PC-9 (cell line): ENCODE measurements at regions not wholly inside any gene's neighbourhood (a gene's known extent, or its start where the extent isn't known, plus 50 kb on each side); places are given as distances from the start of the nearest gene placed in this dataset.
A peak's percentile ranks its signal among the peaks of the same experiment; 100 is the strongest.

Experiments used
- BruUV-seq: library from RNA; stranded (reverse); fragments of 400-500 nt; replicated peaks from 2 replicates; lab custom pipeline; 2021; lab: Mats Ljungman, UMichigan
- CTCF ChIA-PET: fragments of 300-600 bp; sonication (Branson Sonifier 250); formaldehyde crosslinking; loops from one replicate; lab custom pipeline; 2022; ENCODE audit warnings: antibody characterized with exemption; lab: Charles Lee
- POLR2A ChIA-PET: fragments of 300-600 bp; sonication (Branson Sonifier 250); formaldehyde crosslinking; loops from one replicate; lab custom pipeline; 2022; ENCODE audit warnings: antibody characterized with exemption; ENCODE audit not compliant: unreplicated experiment; lab: Charles Lee
- DNase-seq, 2 experiments: peaks; one replicate each; pipeline versions ENCODE4 v3.0.0 to v3.0.0-alpha.2; 2015 to 2022; ENCODE audit warnings: mixed read lengths in 1 of 2
- H2AFZ ChIP-seq: fragments of 200-600 bp; sonication (generic); 2 replicates; pipeline ENCODE4 v1.8.1; 2017; ENCODE audit warnings: antibody characterized with exemption
- H3F3A ChIP-seq: fragments of 200-600 bp; sonication (generic); 2 replicates; pipeline ENCODE4 v1.8.1; 2017; ENCODE audit warnings: antibody characterized with exemption, mild to moderate bottlenecking, low read depth; ENCODE audit not compliant: insufficient read depth
- H3K27ac ChIP-seq: fragments of 200-600 bp; sonication (generic); 2 replicates; pipeline ENCODE4 v1.6.1; 2016; ENCODE audit warnings: mixed run types
- H3K27me3 ChIP-seq: fragments of 200-600 bp; sonication (generic); 2 replicates; pipeline ENCODE4 v1.6.1; 2016; ENCODE audit warnings: low read depth, mixed run types; ENCODE audit not compliant: insufficient read depth
- H3K36me3 ChIP-seq: fragments of 200-600 bp; sonication (generic); 2 replicates; pipeline ENCODE4 v1.6.1; 2016; ENCODE audit warnings: low read depth, mixed run types
- H3K4me1 ChIP-seq: fragments of 200-600 bp; sonication (generic); replicated peaks from 2 replicates; pipeline ENCODE4 v1.6.1; 2016; ENCODE audit warnings: mixed run types; ENCODE audit not compliant: insufficient read depth
- H3K4me2 ChIP-seq: fragments of 200-600 bp; sonication (generic); 2 replicates; pipeline ENCODE4 v1.6.1; 2017; ENCODE audit warnings: mixed run types
- H3K4me3 ChIP-seq: fragments of 200-600 bp; sonication (generic); 2 replicates; pipeline ENCODE4 v1.6.1; 2016; ENCODE audit warnings: mixed run types
- H3K79me2 ChIP-seq: fragments of 200-600 bp; sonication (generic); 2 replicates; pipeline ENCODE4 v1.6.1; 2017; ENCODE audit warnings: low read depth, mixed run types
- H3K9me2 ChIP-seq: fragments of 200-600 bp; sonication (generic); 2 replicates; pipeline ENCODE4 v1.8.1; 2017; ENCODE audit warnings: mild to moderate bottlenecking; ENCODE audit not compliant: insufficient read depth
- H3K9me3 ChIP-seq: fragments of 200-600 bp; sonication (generic); 2 replicates; pipeline ENCODE4 v1.8.1; 2016; ENCODE audit warnings: low read depth; ENCODE audit not compliant: insufficient read depth
- H4K20me1 ChIP-seq: fragments of 200-600 bp; sonication (generic); 2 replicates; pipeline ENCODE4 v1.8.1; 2017; ENCODE audit not compliant: insufficient read depth
- EZH2 ChIP-seq: fragments of 200-600 bp; sonication (generic); IDR thresholded peaks from 2 replicates; pipeline ENCODE4 v1.8.0; 2017; ENCODE audit warnings: antibody characterized with exemption, low read depth
- intact Hi-C: fragments of 100-400 bp; cut with micrococcal nuclease; formaldehyde crosslinking; loops from one replicate; pipeline ENCODE4 v1.10.0; 2022; ENCODE audit not compliant: unreplicated experiment
- TF ChIP-seq, protein P1 (sequence below): fragments of 200-600 bp; sonication (generic); conservative IDR thresholded peaks from 2 replicates; pipeline ENCODE4 v1.6.1; 2017; ENCODE audit warnings: mixed run types, antibody characterized with exemption, mild to moderate bottlenecking, moderate library complexity

DNA sequence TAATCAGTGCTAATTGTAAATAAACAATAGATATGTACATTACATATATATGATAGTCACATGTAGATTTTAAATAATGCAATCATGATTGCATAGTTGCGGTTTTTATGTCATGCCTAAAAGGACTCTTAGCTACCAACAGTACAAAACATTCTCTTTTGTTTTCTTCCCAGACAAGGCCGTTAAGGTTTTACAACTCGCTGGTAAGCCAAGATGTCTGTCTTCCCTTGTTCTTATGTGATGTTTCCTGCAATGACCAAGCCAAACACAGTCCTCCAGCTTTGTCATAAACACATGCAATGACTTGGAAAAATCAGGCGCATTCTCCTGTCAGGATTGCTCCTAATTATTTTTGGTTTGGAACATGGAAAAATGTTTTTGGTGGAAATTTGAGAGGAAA is 192.3 kb upstream of the GLI3 start:
- no peaks in the 10 kb centered on the region for H3F3A ChIP-seq
- H3K36me3 ChIP-seq, result no peaks in the 10 kb centered on the region
- H3K9me2 ChIP-seq, result no peaks in the 10 kb centered on the region
- no peaks in the 10 kb centered on the region for H3K9me3 ChIP-seq
- H3K4me3 ChIP-seq, result no peak overlapping the region
- no peaks in the 10 kb centered on the region for H3K79me2 ChIP-seq
- no peaks in the 10 kb centered on the region for H4K20me1 ChIP-seq
- H3K4me2 ChIP-seq, result no peak overlapping the region
- H2AFZ ChIP-seq, result no peak overlapping the region
- no TSS peak for BruUV-seq
- TF ChIP-seq EZH2, result no peak
- TF ChIP-seq, protein P1, sequence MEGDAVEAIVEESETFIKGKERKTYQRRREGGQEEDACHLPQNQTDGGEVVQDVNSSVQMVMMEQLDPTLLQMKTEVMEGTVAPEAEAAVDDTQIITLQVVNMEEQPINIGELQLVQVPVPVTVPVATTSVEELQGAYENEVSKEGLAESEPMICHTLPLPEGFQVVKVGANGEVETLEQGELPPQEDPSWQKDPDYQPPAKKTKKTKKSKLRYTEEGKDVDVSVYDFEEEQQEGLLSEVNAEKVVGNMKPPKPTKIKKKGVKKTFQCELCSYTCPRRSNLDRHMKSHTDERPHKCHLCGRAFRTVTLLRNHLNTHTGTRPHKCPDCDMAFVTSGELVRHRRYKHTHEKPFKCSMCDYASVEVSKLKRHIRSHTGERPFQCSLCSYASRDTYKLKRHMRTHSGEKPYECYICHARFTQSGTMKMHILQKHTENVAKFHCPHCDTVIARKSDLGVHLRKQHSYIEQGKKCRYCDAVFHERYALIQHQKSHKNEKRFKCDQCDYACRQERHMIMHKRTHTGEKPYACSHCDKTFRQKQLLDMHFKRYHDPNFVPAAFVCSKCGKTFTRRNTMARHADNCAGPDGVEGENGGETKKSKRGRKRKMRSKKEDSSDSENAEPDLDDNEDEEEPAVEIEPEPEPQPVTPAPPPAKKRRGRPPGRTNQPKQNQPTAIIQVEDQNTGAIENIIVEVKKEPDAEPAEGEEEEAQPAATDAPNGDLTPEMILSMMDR, result no peak
- peaks cover 26% of the 10 kb centered on the region for H3K27me3 ChIP-seq
- intact Hi-C loops, result no loop called here
- ChIA-PET POLR2A (no interaction called here), CTCF (no interaction called here)
- DNase-seq, result no peak
- H3K4me1 ChIP-seq, result no peaks in the 10 kb centered on the region
- H3K27ac ChIP-seq, result no peak overlapping the region

DNA sequence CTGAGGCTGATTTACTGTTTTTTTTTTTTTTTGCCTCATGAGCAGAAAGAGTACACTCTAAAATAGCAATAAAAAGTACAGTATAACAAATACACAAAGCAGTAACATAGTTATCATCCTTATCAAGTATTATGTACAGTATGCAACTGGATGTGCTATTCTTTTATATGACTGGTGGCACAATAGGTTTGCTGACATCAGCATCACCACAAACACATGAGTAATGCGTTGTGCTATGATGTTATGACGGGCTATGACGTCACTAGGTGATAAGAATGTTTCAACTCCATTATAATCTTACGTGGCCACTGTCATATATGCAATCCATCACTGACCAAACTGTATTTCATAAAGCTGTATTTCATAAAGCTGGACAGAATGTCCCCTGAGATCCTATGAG is 189.2 kb upstream of the GLI3 start:
- Histone ChIP-seq H2AFZ (no peak overlapping the region), H3F3A (no peaks in the 10 kb centered on the region), H3K79me2 (no peaks in the 10 kb centered on the region), H3K27me3 (peaks cover 10% of the 10 kb centered on the region), H3K27ac (no peak overlapping the region), H4K20me1 (no peaks in the 10 kb centered on the region), H3K9me2 (no peaks in the 10 kb centered on the region), H3K9me3 (no peaks in the 10 kb centered on the region), H3K4me2 (no peak overlapping the region), H3K4me1 (no peaks in the 10 kb centered on the region), H3K36me3 (no peaks in the 10 kb centered on the region), H3K4me3 (no peak overlapping the region)
- intact Hi-C loops, result no loop called here
- CTCF ChIA-PET, result no interaction called here
- TF ChIP-seq, protein P1, result no peak
- no peak for TF ChIP-seq EZH2
- POLR2A ChIA-PET, result interaction anchor here (0.7 kb wide), 1 partner anchor 11 kb away, joined by 6 read pairs; no protein-coding TSS in a partner anchor
- no TSS peak for BruUV-seq
- DNase-seq, result no peak

DNA sequence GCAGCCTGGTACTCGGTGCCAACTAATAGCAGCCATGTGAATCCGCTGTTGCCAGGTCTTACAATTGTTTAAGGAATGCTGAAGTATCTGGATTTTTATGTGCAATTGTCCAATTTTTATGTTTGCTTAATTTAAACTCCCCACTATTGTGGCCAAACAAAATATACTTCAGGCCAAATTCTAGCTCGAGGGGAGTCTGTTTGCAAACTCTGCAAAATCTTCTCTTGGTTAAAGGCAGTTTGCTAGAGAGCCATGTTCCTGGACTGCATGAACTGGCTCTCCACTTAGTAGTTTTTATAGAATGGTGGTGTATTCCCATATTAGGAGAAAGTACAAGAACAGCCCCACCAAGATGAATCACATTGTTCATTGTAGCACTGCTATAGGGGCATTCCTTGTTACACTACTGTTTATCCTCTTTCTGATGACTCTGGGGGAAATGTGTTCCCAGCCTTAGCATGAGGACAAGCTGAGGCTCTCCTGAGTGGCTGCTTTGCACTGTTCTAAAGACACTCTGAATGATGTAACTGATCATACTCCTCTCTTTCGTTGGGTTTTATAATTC is 178.0 kb upstream of the GLI3 start:
- no peaks in the 10 kb centered on the region for H3F3A ChIP-seq
- H4K20me1 ChIP-seq, result no peaks in the 10 kb centered on the region
- H3K27me3 ChIP-seq, result peaks cover 7% of the 10 kb centered on the region
- POLR2A ChIA-PET, result interaction anchor here (0.6 kb wide), 1 partner anchor 11 kb away, joined by 6 read pairs; no protein-coding TSS in a partner anchor
- H2AFZ ChIP-seq, result 0 out of 2 replicates have a peak overlapping the region, but pooled peaks have one; percentile 7
- no TSS peak for BruUV-seq
- no peaks in the 10 kb centered on the region for H3K9me3 ChIP-seq
- TF ChIP-seq, protein P1, result no peak
- no peak for TF ChIP-seq EZH2
- no peaks in the 10 kb centered on the region for H3K79me2 ChIP-seq
- H3K36me3 ChIP-seq, result no peaks in the 10 kb centered on the region
- no peak overlapping the region for H3K27ac ChIP-seq
- CTCF ChIA-PET, result no interaction called here
- H3K4me3 ChIP-seq, result no peak overlapping the region
- intact Hi-C loops, result no loop called here
- no peaks in the 10 kb centered on the region for H3K4me1 ChIP-seq
- no peak for DNase-seq
- H3K4me2 ChIP-seq, result no peak overlapping the region
- 0 out of 2 replicates have a peak, but pooled peaks cover 6% of the 10 kb centered on the region for H3K9me2 ChIP-seq
